ENCODE measurements at regions not wholly inside any gene's neighbourhood (a gene's known extent, or its start where the extent isn't known, plus 50 kb on each side); places are given as distances from the start of the nearest gene placed in this dataset.

DNA sequence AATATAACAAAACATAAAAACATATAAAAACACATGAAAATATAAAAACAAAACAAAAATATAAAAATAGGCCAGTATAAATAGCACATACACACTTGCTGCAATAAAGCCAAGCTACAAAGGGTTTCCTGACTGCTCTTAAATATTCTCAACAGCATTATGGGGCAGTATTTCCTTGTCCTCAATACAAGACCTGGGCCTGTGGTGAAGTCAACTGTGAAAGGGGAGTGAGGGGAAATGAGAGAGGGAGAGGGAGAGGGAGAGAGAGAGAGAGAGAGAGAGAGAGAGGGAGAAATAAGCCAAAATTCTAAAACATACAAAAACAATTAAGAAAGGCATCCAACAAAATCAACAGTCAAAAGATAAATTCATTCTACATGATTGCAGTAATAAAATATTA, 82.6 kb upstream of the NEDD4L start:
- no peak overlapping the region for H3K4me3 ChIP-seq (ENCODE audit: low read depth in 1 of 3, low read length in 3 of 3)
- TF ChIP-seq, protein P1, sequence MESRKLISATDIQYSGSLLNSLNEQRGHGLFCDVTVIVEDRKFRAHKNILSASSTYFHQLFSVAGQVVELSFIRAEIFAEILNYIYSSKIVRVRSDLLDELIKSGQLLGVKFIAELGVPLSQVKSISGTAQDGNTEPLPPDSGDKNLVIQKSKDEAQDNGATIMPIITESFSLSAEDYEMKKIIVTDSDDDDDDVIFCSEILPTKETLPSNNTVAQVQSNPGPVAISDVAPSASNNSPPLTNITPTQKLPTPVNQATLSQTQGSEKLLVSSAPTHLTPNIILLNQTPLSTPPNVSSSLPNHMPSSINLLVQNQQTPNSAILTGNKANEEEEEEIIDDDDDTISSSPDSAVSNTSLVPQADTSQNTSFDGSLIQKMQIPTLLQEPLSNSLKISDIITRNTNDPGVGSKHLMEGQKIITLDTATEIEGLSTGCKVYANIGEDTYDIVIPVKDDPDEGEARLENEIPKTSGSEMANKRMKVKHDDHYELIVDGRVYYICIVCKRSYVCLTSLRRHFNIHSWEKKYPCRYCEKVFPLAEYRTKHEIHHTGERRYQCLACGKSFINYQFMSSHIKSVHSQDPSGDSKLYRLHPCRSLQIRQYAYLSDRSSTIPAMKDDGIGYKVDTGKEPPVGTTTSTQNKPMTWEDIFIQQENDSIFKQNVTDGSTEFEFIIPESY (IDR thresholded peaks at IDR 0.05), result no peak
- TF ChIP-seq, protein P2, sequence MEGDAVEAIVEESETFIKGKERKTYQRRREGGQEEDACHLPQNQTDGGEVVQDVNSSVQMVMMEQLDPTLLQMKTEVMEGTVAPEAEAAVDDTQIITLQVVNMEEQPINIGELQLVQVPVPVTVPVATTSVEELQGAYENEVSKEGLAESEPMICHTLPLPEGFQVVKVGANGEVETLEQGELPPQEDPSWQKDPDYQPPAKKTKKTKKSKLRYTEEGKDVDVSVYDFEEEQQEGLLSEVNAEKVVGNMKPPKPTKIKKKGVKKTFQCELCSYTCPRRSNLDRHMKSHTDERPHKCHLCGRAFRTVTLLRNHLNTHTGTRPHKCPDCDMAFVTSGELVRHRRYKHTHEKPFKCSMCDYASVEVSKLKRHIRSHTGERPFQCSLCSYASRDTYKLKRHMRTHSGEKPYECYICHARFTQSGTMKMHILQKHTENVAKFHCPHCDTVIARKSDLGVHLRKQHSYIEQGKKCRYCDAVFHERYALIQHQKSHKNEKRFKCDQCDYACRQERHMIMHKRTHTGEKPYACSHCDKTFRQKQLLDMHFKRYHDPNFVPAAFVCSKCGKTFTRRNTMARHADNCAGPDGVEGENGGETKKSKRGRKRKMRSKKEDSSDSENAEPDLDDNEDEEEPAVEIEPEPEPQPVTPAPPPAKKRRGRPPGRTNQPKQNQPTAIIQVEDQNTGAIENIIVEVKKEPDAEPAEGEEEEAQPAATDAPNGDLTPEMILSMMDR (IDR thresholded peaks at IDR 0.05; ENCODE audit: low read depth, low read length, missing input control), result no peak
- TF ChIP-seq RAD21 (IDR thresholded peaks at IDR 0.05) (no peak), FOXA1 (IDR thresholded peaks at IDR 0.05) (no peak)
- H3K27me3 ChIP-seq (ENCODE audit: control insufficient read depth in 4 of 4, insufficient read depth in 4 of 4, low read length in 3 of 4), result no peaks in the 10 kb centered on the region
- no peak overlapping the region for H3K9ac ChIP-seq (ENCODE audit: low read depth in 1 of 2, low read length in 2 of 2)
- no peak for DNase-seq (ENCODE audit: low spot score)
- no peak overlapping the region for H3K27ac ChIP-seq (ENCODE audit: low read depth in 1 of 2, low read length in 2 of 2)
- no peaks in the 10 kb centered on the region for H3K36me3 ChIP-seq (ENCODE audit: control insufficient read depth in 4 of 4, insufficient read depth in 3 of 4, low read depth in 1 of 4, low read length in 3 of 4)
- H3K4me1 ChIP-seq (ENCODE audit: control insufficient read depth in 4 of 4, insufficient read depth in 4 of 4, low read length in 3 of 4), result no peaks in the 10 kb centered on the region
- H3K9me3 ChIP-seq (ENCODE audit: control insufficient read depth in 4 of 4, low read length in 3 of 4), result no peaks in the 10 kb centered on the region

DNA sequence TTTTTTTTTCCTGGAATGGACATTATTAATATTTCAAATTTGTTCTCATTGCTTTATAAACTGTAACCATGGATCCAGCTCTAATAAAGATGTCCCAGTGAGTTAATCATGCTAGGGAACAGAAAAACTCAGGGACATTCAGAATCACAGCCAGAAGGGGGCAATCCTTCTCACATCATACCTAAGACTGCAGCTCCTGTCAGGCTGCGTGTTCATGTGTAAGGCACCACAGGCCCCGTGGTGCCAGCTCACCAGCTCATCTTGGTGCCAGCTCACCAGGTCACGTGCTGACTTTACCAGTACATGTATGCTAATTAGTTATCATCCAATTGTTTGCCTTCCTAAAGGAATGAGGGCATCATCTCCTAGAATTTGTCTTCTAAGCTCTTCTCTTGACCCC, 84.7 kb upstream of the NEDD4L start:
- H3K4me1 ChIP-seq (ENCODE audit: control insufficient read depth in 4 of 4, insufficient read depth in 4 of 4, low read length in 3 of 4), result no peaks in the 10 kb centered on the region
- no peak overlapping the region for H3K9ac ChIP-seq (ENCODE audit: low read depth in 1 of 2, low read length in 2 of 2)
- H3K27ac ChIP-seq (ENCODE audit: low read depth in 1 of 2, low read length in 2 of 2), result no peak overlapping the region
- no peaks in the 10 kb centered on the region for H3K36me3 ChIP-seq (ENCODE audit: control insufficient read depth in 4 of 4, insufficient read depth in 3 of 4, low read depth in 1 of 4, low read length in 3 of 4)
- TF ChIP-seq EGR1 (IDR thresholded peaks at IDR 0.05; ENCODE audit: low read depth in 2 of 2) (no peak), RXRA (IDR thresholded peaks at IDR 0.05) (no peak), NR2F2 (IDR thresholded peaks at IDR 0.05) (no peak), GABPA (IDR thresholded peaks at IDR 0.05 in 1 of 2, conservative IDR thresholded peaks at IDR 0.05 in 1 of 2) (no peak), RAD21 (IDR thresholded peaks at IDR 0.05) (peak; percentile 74 to 85), SP1 (IDR thresholded peaks at IDR 0.05) (no peak), HNF4A (conservative IDR thresholded peaks at IDR 0.05) (no peak), FOXA1 (IDR thresholded peaks at IDR 0.05) (no peak), JUND (IDR thresholded peaks at IDR 0.05) (no peak), FOXA2 (IDR thresholded peaks at IDR 0.05) (peak; percentile 6), TAF1 (conservative IDR thresholded peaks at IDR 0.05) (no peak)
- TF ChIP-seq, protein P2 (IDR thresholded peaks at IDR 0.05; ENCODE audit: low read depth, low read length, missing input control), result peak; percentile 33
- TF ChIP-seq, protein P3, sequence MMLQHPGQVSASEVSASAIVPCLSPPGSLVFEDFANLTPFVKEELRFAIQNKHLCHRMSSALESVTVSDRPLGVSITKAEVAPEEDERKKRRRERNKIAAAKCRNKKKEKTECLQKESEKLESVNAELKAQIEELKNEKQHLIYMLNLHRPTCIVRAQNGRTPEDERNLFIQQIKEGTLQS (IDR thresholded peaks at IDR 0.05), result no peak
- TF ChIP-seq, protein P4, sequence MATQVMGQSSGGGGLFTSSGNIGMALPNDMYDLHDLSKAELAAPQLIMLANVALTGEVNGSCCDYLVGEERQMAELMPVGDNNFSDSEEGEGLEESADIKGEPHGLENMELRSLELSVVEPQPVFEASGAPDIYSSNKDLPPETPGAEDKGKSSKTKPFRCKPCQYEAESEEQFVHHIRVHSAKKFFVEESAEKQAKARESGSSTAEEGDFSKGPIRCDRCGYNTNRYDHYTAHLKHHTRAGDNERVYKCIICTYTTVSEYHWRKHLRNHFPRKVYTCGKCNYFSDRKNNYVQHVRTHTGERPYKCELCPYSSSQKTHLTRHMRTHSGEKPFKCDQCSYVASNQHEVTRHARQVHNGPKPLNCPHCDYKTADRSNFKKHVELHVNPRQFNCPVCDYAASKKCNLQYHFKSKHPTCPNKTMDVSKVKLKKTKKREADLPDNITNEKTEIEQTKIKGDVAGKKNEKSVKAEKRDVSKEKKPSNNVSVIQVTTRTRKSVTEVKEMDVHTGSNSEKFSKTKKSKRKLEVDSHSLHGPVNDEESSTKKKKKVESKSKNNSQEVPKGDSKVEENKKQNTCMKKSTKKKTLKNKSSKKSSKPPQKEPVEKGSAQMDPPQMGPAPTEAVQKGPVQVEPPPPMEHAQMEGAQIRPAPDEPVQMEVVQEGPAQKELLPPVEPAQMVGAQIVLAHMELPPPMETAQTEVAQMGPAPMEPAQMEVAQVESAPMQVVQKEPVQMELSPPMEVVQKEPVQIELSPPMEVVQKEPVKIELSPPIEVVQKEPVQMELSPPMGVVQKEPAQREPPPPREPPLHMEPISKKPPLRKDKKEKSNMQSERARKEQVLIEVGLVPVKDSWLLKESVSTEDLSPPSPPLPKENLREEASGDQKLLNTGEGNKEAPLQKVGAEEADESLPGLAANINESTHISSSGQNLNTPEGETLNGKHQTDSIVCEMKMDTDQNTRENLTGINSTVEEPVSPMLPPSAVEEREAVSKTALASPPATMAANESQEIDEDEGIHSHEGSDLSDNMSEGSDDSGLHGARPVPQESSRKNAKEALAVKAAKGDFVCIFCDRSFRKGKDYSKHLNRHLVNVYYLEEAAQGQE (IDR thresholded peaks at IDR 0.05), result no peak
- TF ChIP-seq, protein P5, sequence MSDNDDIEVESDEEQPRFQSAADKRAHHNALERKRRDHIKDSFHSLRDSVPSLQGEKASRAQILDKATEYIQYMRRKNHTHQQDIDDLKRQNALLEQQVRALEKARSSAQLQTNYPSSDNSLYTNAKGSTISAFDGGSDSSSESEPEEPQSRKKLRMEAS (IDR thresholded peaks at IDR 0.05), result no peak
- H3K27me3 ChIP-seq (ENCODE audit: control insufficient read depth in 4 of 4, insufficient read depth in 4 of 4, low read length in 3 of 4), result no peaks in the 10 kb centered on the region
- DNase-seq (ENCODE audit: low spot score), result no peak
- no peak overlapping the region for H3K4me3 ChIP-seq (ENCODE audit: low read depth in 1 of 3, low read length in 3 of 3)
- H3K9me3 ChIP-seq (ENCODE audit: control insufficient read depth in 4 of 4, low read length in 3 of 4), result no peaks in the 10 kb centered on the region
- 29% methylated on average over 3 of the region's 3 CpGs for WGBS

Data from liver (tissue), 8 donors.